Neural crest cell (in vitro differentiated cells): ENCODE measurements at regions not wholly inside any gene's neighbourhood (a gene's known extent, or its start where the extent isn't known, plus 50 kb on each side); places are given as distances from the start of the nearest gene placed in this dataset.
"Not testable (repeated sequence)": the region's sequence is repeated elsewhere in the genome, so short reads cannot be mapped to it uniquely, and the experiment has no call there.

Experiments
- DNase-seq: peaks from one replicate; pipeline ENCODE4 v3.0.0; 2021; ENCODE audit warnings: low read depth, mixed read lengths, low spot score
- H3K27ac Mint-ChIP-seq: one replicate; pipeline ENCODE4 v1.8.0; 2021; ENCODE audit warnings: mild to moderate bottlenecking, mixed read lengths; ENCODE audit not compliant: unreplicated experiment
- H3K27me3 Mint-ChIP-seq: 2 replicates; pipeline ENCODE4 v1.8.0; 2021; ENCODE audit warnings: low read depth, mild to moderate bottlenecking, mixed read lengths
- H3K36me3 Mint-ChIP-seq: 2 replicates; pipeline ENCODE4 v1.8.0; 2021; ENCODE audit warnings: low read depth, mild to moderate bottlenecking, mixed read lengths
- H3K4me1 Mint-ChIP-seq: 2 replicates; pipeline ENCODE4 v1.8.0; 2021; ENCODE audit warnings: mixed read lengths
- H3K4me3 Mint-ChIP-seq: one replicate; pipeline ENCODE4 v1.8.0; 2021; ENCODE audit warnings: mild to moderate bottlenecking, mixed read lengths
- H3K9me3 Mint-ChIP-seq: 2 replicates; pipeline ENCODE4 v1.8.0; 2021; ENCODE audit warnings: mixed read lengths
- TF ChIP-seq, protein P1 (sequence below): fragments of 200-600 bp; sonication (generic); conservative IDR thresholded peaks from 2 replicates; pipeline ENCODE4 v1.5.0; 2021; ENCODE audit warnings: antibody characterized with exemption, mild to moderate bottlenecking

DNA sequence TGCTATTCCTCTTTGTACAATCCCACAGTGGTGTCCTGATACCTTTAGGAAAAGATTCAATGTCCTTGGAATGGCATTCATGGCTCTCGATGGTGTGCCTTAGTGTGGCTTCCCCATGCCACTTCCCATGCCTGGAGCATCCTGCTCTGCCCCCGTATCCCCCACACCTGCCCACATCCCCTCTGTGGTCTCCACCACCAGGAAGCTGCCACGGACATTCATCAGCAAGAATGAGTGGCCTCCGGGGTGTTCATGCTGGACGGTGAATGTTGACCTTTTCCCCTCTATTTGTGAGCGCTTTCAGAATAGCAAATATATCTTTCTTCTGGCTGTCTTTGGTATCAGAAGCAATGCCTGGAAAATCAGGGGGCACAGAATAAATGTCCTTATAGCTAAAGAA lies 262.0 kb upstream of the NRP1 start:
- no peak overlapping the region for H3K4me3 Mint-ChIP-seq
- H3K27me3 Mint-ChIP-seq: no peaks in the 10 kb centered on the region
- peaks cover 10% of the 10 kb centered on the region for H3K4me1 Mint-ChIP-seq
- DNase-seq: no peak
- no peaks in the 10 kb centered on the region for H3K9me3 Mint-ChIP-seq
- H3K36me3 Mint-ChIP-seq: no peaks in the 10 kb centered on the region
- H3K27ac Mint-ChIP-seq: no peak overlapping the region
- TF ChIP-seq, protein P1, sequence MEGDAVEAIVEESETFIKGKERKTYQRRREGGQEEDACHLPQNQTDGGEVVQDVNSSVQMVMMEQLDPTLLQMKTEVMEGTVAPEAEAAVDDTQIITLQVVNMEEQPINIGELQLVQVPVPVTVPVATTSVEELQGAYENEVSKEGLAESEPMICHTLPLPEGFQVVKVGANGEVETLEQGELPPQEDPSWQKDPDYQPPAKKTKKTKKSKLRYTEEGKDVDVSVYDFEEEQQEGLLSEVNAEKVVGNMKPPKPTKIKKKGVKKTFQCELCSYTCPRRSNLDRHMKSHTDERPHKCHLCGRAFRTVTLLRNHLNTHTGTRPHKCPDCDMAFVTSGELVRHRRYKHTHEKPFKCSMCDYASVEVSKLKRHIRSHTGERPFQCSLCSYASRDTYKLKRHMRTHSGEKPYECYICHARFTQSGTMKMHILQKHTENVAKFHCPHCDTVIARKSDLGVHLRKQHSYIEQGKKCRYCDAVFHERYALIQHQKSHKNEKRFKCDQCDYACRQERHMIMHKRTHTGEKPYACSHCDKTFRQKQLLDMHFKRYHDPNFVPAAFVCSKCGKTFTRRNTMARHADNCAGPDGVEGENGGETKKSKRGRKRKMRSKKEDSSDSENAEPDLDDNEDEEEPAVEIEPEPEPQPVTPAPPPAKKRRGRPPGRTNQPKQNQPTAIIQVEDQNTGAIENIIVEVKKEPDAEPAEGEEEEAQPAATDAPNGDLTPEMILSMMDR: no peak

DNA sequence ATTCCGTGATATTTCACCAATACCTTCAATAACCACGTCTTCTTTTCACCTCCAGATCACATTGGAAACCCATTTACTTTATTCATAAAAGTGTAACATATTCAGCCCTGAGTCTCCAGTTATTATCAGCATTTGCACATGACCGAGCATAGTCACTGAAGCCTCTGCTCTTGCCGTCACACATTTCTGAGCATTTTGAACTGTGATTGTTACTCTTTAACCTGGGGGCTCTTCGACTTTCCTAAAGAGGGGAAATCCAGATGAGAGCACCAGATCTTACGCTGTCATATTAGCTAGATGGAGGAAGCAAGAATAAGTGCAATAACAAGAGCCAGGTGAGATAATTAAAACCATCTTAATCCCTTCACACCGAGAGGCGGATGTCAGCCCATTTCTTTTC lies 260.0 kb upstream of the NRP1 start:
- Mint-ChIP-seq H3K4me1 (peaks cover 10% of the 10 kb centered on the region), H3K9me3 (peaks cover 2% of the 10 kb centered on the region), H3K4me3 (no peak overlapping the region), H3K36me3 (no peaks in the 10 kb centered on the region), H3K27me3 (no peaks in the 10 kb centered on the region), H3K27ac (no peak overlapping the region)
- TF ChIP-seq, protein P1: no peak
- DNase-seq: no peak

DNA sequence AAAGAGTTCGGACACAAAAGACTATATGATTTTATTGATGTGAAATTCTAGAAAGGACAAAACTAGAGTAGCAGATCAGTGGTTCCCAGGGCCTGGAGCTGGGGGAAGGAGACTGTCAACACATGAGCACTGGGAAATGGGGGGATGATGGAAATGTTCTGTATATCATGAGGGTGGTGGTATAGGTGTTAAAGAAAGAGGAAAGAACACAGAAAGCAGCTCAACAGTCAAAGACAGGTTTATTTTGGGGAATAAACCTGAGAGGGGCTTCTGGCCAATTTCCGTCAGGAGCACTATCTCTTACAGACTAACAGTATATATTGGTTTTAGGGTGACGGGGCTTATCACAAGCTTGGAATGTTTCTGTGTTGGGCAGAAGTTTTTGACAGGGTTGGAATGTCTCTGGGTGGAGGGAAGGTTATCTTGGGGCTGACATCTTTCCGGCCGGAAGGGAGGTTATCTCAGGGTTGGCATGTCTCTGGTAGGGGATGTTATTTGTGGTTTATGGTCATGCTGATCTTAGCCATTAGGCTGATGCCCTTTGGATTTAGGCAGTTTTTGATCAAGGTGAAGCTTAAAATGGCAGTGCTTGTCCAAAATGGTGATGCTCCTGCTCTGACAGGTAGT lies 254.6 kb upstream of the NRP1 start:
- DNase-seq: no peak
- Mint-ChIP-seq H3K4me1 (no peaks in the 10 kb centered on the region), H3K27me3 (no peaks in the 10 kb centered on the region), H3K36me3 (peaks cover 13% of the 10 kb centered on the region), H3K27ac (no peak overlapping the region), H3K9me3 (peaks cover 20% of the 10 kb centered on the region), H3K4me3 (no peak overlapping the region)
- TF ChIP-seq, protein P1: no peak

DNA sequence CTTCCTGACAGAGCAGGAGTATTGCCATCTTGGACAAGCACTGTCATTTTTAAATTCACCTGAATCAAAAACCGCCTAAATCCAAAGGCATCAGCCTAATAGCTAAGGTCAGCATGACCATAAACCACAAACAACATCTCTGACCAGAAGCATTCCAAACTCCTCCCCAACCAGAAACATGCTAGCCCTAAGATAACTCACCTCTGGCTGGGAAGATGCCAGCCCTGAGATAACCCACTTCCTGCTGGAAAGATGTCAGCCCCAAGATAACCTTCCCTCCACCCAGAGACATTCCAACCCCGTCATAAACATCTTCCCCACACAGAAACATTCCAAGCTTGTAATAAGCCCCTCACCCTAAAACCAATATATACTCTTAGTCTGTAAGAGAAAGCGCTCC lies 250.1 kb upstream of the NRP1 start:
- not testable (repeated sequence) for H3K4me1 Mint-ChIP-seq, DNase-seq, H3K27ac Mint-ChIP-seq, H3K27me3 Mint-ChIP-seq, H3K4me3 Mint-ChIP-seq
- H3K36me3 Mint-ChIP-seq: peaks cover 13% of the 10 kb centered on the region
- H3K9me3 Mint-ChIP-seq: peaks cover 23% of the 10 kb centered on the region

DNA sequence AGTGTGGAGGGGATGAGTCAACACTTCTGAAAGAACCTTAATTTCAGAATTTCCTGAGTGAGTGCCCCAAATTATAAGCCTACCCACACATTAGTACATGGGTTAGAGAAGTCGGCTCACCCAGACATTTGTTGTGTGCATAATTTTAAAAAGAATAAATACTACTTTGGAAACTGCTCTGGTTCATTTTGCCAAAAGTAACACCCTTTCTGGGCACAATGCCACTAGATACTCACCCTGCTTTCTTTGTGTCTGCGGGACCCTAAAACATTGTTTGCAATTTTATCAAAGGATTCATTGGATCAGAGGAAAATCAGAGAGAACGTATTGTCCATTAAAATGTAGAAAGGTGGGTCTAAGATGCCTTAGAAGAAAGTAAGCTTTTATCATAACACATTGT lies 245.5 kb upstream of the NRP1 start:
- no peaks in the 10 kb centered on the region for H3K27me3 Mint-ChIP-seq
- H3K36me3 Mint-ChIP-seq: no peaks in the 10 kb centered on the region
- no peak for DNase-seq
- H3K9me3 Mint-ChIP-seq: peaks cover 16% of the 10 kb centered on the region
- H3K4me1 Mint-ChIP-seq: no peaks in the 10 kb centered on the region
- H3K4me3 Mint-ChIP-seq: no peak overlapping the region
- no peak overlapping the region for H3K27ac Mint-ChIP-seq
- TF ChIP-seq, protein P1: no peak

DNA sequence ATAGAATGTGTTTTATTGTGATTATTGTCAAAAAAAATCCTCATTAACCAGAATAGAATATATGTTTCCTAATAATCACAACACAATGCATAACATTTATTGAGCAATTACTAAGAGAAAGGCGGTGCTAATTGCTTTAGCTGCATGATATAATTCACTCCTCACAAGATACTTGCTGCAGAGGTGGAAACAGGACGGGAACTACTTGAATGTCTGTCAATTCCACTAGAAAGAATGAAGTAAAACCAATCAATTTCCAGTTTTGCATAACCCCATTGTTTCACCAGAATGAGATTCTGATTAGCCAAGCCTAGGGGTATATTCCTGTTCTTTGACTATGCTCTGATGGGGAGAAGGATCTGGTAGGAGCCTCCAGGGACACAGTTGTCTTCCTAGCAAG lies 239.1 kb upstream of the NRP1 start:
- Mint-ChIP-seq H3K9me3 (peaks cover 4% of the 10 kb centered on the region), H3K36me3 (no peaks in the 10 kb centered on the region), H3K4me1 (no peaks in the 10 kb centered on the region), H3K27ac (no peak overlapping the region), H3K4me3 (no peak overlapping the region), H3K27me3 (peaks cover 29% of the 10 kb centered on the region)
- DNase-seq: no peak
- TF ChIP-seq, protein P1: no peak
